Right lobe of liver (tissue), 4 donors: ENCODE measurements at regions not wholly inside any gene's neighbourhood (a gene's known extent, or its start where the extent isn't known, plus 50 kb on each side); places are given as distances from the start of the nearest gene placed in this dataset.

ENCODE experiments used
- CTCF ChIP-seq, 4 donors: fragments of 200-600 bp in 3 of 4; fragments of 450-650 bp in 1 of 4; IDR thresholded peaks; one replicate each; pipeline versions ENCODE4 v1.5.1 to v1.8.0; 2016 to 2022; ENCODE audit warnings: antibody characterized with exemption in 4 of 4, mild to moderate bottlenecking in 2 of 4
- POLR2A ChIP-seq: fragments of 450-650 bp; IDR thresholded peaks from one replicate; pipeline ENCODE4 v1.6.1; 2017; ENCODE audit warnings: antibody characterized with exemption, mild to moderate bottlenecking
- donor health status: DM: no; HTN: no; CAD: no.
- donor health status: DM: no; HTN: no; CAD: no.
- donor health status: DM: no; HTN: yes; CAD: no.

GRCh38 chr4:55247521-55247920, 98.5 kb upstream of the SRD5A3 start:
- TF ChIP-seq CTCF (IDR thresholded peaks at IDR 0.05) (no peak), POLR2A (no peak)
